Kidney (tissue), 13 donors: ENCODE measurements at regions not wholly inside any gene's neighbourhood (a gene's known extent, or its start where the extent isn't known, plus 50 kb on each side); places are given as distances from the start of the nearest gene placed in this dataset.

ENCODE experiments used
- DNase-seq, 5 donors: peaks; one replicate each; pipeline ENCODE4 v3.0.0-alpha.2; 2013 to 2020
- FAIRE-seq: peaks from 2 replicates; lab custom pipeline; 2012; peaks lifted over from hg19 to GRCh38; lab: Jason Lieb, UNC
- H3K27ac ChIP-seq, 2 donors: one replicate each; pipeline ENCODE4 v1.7.0; 2013; ENCODE audit warnings: low read depth in 2 of 2, low read length in 2 of 2, inconsistent platforms in 1 of 2
- H3K27me3 ChIP-seq: one replicate; pipeline ENCODE4 v1.7.1; 2013; ENCODE audit warnings: low read length, inconsistent platforms; ENCODE audit not compliant: control insufficient read depth, insufficient read depth
- H3K36me3 ChIP-seq, 3 donors: one replicate each; pipeline versions ENCODE4 v1.7.0 to v1.7.1; 2013; ENCODE audit warnings: low read length in 3 of 3, control low read depth in 1 of 3, inconsistent platforms in 1 of 3; ENCODE audit not compliant: insufficient read depth in 3 of 3, control insufficient read depth in 2 of 3
- H3K4me1 ChIP-seq, 3 donors: one replicate each; pipeline versions ENCODE4 v1.7.0 to v1.7.1; 2013; ENCODE audit warnings: low read length in 3 of 3, inconsistent platforms in 1 of 3, low read depth in 1 of 3; ENCODE audit not compliant: control insufficient read depth in 2 of 3, insufficient read depth in 2 of 3
- H3K4me3 ChIP-seq, 3 donors: one replicate each; pipeline versions ENCODE4 v1.7.0 to v1.8.1; 2013; ENCODE audit warnings: low read length in 3 of 3, control low read depth in 1 of 3, inconsistent platforms in 1 of 3
- H3K9ac ChIP-seq, 3 donors: one replicate each; pipeline versions ENCODE4 v1.7.0 to v1.7.1; 2013; ENCODE audit warnings: low read length in 3 of 3, control low read depth in 1 of 3, inconsistent platforms in 1 of 3
- H3K9me3 ChIP-seq, 3 donors: one replicate each; pipeline versions ENCODE4 v1.7.0 to v1.7.1; 2013; ENCODE audit warnings: low read length in 3 of 3, control low read depth in 1 of 3, inconsistent platforms in 1 of 3; ENCODE audit not compliant: control insufficient read depth in 2 of 3, insufficient read depth in 1 of 3
- intact Hi-C: fragments of 100-400 bp; cut with DNase I; formaldehyde crosslinking; loops from one replicate; pipeline ENCODE4 v1.11.1; 2022
- TF ChIP-seq, protein P1 (sequence below): IDR thresholded peaks from 3 replicates; pipeline ENCODE4 v1.5.1; 2012; ENCODE audit warnings: mild to moderate bottlenecking, moderate library complexity, borderline replicate concordance; ENCODE audit not compliant: insufficient read depth; ENCODE audit errors: extremely low read depth
- donor health status: control.
- donor health status: control.
- donor health status: control.
- donor health status: control.
- donor health status: control.
- donor health status: DM: yes; HTN: yes; CAD: no.
- donor health status: Normal renal cell carcinoma (clear cell type).

DNA sequence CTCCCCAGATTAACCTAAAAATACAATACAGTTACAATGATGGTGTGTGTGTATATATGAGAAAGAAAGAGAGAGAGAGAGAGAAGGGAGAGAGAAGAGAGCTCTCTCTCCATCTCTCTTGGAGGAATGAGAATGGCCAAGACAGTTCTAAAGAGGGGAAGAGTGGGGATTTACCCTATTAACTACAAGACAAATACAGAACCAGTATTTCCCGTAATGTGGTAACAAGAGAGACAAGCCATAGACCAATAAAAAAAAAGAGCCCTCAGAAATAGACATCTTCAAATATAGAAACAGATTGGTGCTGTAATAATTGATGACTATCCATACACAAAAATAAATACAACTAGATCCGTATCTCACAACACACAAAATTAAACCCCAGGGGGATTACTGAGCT lies 87.0 kb downstream of the NSMCE3 start:
- Histone ChIP-seq H3K36me3 (no peaks in the 10 kb centered on the region), H3K27me3 (no peaks in the 10 kb centered on the region), H3K4me1 (no peaks in the 10 kb centered on the region), H3K9ac (no peak overlapping the region), H3K9me3 (no peaks in the 10 kb centered on the region), H3K27ac (no peak overlapping the region), H3K4me3 (no peak overlapping the region)
- intact Hi-C loops: no loop called here
- TF ChIP-seq, protein P1, sequence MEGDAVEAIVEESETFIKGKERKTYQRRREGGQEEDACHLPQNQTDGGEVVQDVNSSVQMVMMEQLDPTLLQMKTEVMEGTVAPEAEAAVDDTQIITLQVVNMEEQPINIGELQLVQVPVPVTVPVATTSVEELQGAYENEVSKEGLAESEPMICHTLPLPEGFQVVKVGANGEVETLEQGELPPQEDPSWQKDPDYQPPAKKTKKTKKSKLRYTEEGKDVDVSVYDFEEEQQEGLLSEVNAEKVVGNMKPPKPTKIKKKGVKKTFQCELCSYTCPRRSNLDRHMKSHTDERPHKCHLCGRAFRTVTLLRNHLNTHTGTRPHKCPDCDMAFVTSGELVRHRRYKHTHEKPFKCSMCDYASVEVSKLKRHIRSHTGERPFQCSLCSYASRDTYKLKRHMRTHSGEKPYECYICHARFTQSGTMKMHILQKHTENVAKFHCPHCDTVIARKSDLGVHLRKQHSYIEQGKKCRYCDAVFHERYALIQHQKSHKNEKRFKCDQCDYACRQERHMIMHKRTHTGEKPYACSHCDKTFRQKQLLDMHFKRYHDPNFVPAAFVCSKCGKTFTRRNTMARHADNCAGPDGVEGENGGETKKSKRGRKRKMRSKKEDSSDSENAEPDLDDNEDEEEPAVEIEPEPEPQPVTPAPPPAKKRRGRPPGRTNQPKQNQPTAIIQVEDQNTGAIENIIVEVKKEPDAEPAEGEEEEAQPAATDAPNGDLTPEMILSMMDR: no peak
- DNase-seq: no peak
- no peak for FAIRE-seq

DNA sequence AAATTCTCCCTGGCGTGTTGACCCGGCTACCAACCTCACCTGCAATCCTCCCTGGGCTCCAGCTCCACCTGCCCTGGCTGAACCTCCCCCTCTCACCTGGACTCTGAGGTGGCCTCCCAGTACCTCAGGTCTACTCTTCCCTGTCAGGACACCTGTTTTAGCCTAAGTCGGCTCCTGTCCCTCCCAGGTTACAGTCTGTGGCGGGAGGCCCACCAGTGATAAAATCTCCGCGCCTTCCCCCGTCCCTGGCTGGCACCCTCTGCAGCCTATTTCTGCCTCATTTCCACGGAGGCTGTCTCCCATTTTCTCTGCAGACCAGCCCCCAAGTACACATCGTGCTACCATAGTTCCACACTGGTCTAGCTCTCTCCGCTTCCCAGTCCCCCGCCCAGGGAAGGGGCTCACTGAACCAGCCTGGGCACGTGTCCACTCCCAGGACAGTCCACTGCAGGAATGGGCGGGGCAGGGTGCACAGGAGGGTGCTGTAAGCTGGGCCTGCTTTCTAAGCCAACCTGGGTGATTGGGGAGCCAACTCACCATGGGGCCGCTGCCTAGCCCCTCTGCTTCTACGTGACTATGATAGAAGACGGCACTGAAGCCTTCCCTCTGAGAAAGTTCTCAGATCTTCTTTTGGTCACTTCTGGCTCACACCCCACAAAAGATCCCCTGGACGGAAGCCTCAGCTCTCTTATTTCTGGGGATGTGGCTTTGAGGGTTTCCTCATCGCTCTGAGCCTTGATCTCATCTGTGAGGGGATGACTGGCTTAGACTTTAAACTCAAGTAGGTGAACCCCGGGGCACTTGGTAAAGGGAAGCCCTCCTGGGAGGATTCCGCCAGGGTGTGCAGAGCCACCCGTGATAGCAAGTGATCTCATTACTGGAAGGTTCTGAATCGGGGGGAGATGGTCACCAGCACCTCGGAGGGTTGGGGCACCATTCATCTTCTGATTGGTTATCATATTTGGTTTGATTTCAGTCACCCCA lies 96.6 kb downstream of the NSMCE3 start:
- Histone ChIP-seq H3K9ac (no peak overlapping the region), H3K4me3 (no peak overlapping the region), H3K27me3 (no peaks in the 10 kb centered on the region), H3K4me1 (no peaks in the 10 kb centered on the region), H3K9me3 (no peaks in the 10 kb centered on the region), H3K36me3 (no peaks in the 10 kb centered on the region), H3K27ac (no peak overlapping the region)
- no peak for FAIRE-seq
- DNase-seq: no peak
- TF ChIP-seq, protein P1: no peak
- intact Hi-C loops: no loop called here

DNA sequence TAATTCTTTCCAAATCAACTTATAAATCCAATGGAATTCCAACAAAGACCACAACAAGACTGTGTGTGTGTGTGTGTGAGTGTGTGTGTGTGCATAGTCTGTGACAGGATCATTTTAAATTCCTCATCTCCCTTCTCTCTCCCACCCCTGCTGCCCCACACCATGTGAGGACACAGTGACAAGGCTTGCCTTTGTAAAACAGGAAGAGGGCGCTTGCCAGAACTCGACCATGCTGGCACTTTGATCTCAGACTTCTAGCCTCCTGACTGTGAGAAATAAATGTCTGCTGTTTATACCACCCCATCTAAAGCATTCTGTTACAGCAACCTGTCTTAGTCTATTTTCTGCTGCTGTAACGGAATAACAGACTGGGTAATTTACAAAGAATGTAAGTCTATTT lies 99.1 kb downstream of the NSMCE3 start:
- intact Hi-C loops: no loop called here
- H3K27ac ChIP-seq: no peak overlapping the region
- no peaks in the 10 kb centered on the region for H3K9me3 ChIP-seq
- no peaks in the 10 kb centered on the region for H3K4me1 ChIP-seq
- DNase-seq: no peak
- no peaks in the 10 kb centered on the region for H3K36me3 ChIP-seq
- H3K4me3 ChIP-seq: no peak overlapping the region
- TF ChIP-seq, protein P1: no peak
- no peak overlapping the region for H3K9ac ChIP-seq
- FAIRE-seq: no peak
- no peaks in the 10 kb centered on the region for H3K27me3 ChIP-seq
